H1 (cell line): ENCODE measurements at regions not wholly inside any gene's neighbourhood (a gene's known extent, or its start where the extent isn't known, plus 50 kb on each side); places are given as distances from the start of the nearest gene placed in this dataset. TPM values are rescaled to one million over a fixed set of nuclear protein-coding genes. Genes with fewer than 3 reads are reported as not detected.

Source experiments
- SIRT6 ChIP-seq: IDR thresholded peaks from one replicate; pipeline ENCODE4 v1.7.1; 2012; ENCODE audit warnings: low read length, inconsistent platforms
- small RNA-seq: library from polyadenylated mRNA; stranded (forward); fragments of <200 nt; extraction: miRNeasy Mini kit (QIAGEN cat#:217004); gene quantifications from one replicate; pipeline ENCODE3, GENCODE V24; 2013; ENCODE audit not compliant: insufficient read depth

DNA sequence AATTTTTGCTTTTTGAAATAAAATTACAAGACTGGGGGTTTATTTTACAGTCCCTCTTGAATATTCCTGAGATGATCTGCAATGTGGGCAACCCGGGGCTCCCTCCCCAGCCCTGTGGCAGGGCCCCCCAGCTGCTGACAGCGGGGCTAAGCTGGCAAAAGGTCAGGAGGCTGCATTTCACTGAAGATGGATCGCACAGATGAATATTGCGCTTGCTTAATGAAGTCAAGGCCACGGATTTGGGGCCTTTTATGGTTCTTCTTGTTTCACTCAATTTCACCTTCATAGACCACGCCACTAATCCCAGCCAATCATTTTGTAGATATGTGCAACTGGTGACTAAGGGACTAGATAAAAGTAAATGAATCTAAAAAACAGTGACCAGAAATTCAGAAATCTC, 50.8 kb upstream of the SLC22A15 start (continued):
- TF ChIP-seq SIRT6, result no peak

Small RNA genes lying in the stretch of these regions (small RNA-seq; reads per million reads assigned to genes)
- gene AL357137.1, result not detected
